T47D (cell line): ENCODE measurements at regions not wholly inside any gene's neighbourhood (a gene's known extent, or its start where the extent isn't known, plus 50 kb on each side); places are given as distances from the start of the nearest gene placed in this dataset.
"Not testable (repeated sequence)": the region's sequence is repeated elsewhere in the genome, so short reads cannot be mapped to it uniquely, and the experiment has no call there.

ENCODE experiments used
- DNase-seq, 2 experiments: peaks; one replicate each; pipeline versions ENCODE4 v3.0.0 to v3.0.0-alpha.2; 2011 to 2012; ENCODE audit warnings: low read depth in 1 of 2, low spot score in 1 of 2
- JUND ChIP-seq: IDR thresholded peaks from 2 replicates; pipeline ENCODE4 v1.6.1; 2012; ENCODE audit warnings: low read depth
- in situ Hi-C: cut with HindIII; loops from 2 replicates; pipeline ENCODE4 v1.10.0; 2016; ENCODE audit warnings: low sequenced_read_pairs, low pct_unique_long_range_greater_than_20kb

DNA sequence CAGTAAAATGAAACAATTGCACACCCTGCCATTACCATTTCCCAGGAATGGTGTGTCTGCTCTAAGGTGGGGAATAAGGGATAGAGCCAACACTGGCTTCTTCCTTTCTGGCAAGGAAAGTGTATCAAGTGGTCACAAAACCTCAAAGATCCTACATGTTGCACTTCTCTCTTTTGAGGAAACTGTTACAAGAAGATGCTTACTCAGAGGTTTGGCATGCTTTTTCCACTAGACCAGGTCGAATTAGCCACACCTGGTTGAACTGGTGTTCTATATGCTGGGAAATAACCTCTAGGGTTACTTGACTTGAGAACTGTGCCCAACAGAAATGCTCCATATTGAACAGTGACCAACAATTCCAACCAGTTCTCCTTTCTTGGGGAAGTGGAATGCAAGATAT is 102.9 kb downstream of the LRRN1 start:
- in situ Hi-C loops: no loop called here
- TF ChIP-seq JUND: no peak
- no peak for DNase-seq

DNA sequence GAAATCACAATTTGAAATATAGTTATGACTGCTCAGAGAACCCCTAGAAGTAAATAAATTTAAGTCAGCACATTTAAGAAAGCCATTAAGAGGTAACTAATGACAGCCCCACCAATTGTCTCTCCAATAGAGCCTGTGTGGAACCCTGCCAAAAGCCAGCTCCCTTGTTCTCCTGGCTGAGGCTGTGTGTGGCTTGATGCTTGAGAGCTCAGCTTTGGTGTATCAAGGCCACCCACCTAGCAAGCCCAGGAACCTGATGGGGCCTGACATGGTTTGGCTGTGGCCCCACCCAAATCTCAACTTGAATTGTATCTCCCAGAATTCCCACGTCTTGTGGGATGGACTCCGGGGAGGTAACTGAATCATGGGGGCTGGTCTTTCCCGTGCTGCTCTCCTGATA is 106.9 kb downstream of the LRRN1 start:
- no peak for DNase-seq
- in situ Hi-C loops: no loop called here
- no peak for TF ChIP-seq JUND

DNA sequence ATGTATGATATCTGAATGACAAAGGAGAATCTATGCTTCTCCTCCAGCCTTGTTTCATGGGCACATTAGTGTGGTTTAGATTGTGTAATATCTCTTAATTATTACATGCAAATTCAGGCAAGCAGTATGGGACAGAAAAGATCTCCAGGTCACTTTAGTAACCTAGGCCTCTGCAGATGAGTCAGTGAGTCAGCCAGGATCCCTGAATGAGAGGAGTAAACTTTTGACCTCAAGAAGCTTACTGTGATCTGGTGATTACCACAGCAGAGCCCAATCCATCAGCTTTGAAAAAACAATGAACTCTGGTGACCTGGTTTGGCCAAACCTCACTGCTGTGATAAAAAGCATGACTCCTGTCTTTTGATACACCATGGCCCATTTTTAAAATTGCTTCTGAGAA is 107.8 kb downstream of the LRRN1 start:
- in situ Hi-C loops: no loop called here
- DNase-seq: no peak
- no peak for TF ChIP-seq JUND

DNA sequence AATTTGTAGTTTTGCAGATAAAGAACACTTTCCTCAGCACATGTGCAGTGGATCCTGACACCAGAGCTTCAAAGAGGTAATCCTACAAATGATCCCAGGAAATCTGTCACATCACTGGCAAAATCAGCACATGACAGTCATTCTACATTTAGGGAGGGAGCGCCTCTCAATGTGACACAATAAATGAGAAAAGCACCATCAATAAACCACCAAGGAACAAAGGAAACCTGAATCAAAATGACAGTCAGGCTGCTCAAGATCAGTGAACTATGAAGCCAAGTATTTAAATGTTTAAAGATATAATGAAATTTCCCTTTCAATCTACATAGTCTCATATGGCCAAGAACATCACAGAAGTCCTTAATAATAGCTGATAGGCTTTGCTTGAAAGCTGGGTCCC is 119.5 kb downstream of the LRRN1 start:
- in situ Hi-C loops: no loop called here
- DNase-seq: no peak
- no peak for TF ChIP-seq JUND

DNA sequence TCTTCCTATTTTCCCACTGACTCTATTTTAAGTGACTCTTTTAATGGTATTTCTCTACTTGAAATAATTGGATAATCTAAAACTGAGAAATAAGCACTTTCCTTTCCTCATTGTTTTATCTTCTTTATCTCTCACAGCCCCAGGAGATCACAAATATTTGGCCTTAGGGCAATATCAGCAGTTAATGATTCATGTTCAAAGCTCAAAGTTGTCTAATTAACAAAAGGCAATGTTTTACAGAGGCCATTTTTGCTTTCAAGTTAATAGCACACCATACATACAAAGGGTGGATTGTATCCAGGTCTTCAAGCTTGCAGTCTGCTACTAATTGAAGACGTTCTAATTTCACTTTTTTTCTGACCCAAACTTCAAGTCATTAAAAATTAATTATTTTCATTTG is 120.1 kb downstream of the LRRN1 start:
- in situ Hi-C loops: no loop called here
- DNase-seq: no peak
- no peak for TF ChIP-seq JUND

DNA sequence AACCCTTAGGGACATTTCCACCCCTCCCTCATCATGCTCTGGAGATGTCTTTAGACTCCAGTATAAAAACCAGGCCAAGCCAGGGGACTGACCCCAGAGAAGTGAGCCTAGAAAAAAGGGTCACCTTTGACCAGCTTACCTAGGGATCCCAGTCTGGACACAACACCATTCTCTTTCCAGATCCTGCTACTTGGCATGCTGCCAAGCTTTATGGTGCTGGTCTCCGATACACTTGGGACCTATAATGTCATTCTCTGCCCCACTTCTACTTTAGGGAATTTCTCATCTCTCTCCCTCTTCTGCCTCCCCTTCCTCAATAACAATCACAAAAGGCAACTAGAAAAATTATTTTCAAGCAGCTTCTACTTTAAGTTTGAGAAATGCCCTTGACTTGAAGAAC is 124.4 kb downstream of the LRRN1 start:
- in situ Hi-C loops: no loop called here
- DNase-seq: no peak
- no peak for TF ChIP-seq JUND

DNA sequence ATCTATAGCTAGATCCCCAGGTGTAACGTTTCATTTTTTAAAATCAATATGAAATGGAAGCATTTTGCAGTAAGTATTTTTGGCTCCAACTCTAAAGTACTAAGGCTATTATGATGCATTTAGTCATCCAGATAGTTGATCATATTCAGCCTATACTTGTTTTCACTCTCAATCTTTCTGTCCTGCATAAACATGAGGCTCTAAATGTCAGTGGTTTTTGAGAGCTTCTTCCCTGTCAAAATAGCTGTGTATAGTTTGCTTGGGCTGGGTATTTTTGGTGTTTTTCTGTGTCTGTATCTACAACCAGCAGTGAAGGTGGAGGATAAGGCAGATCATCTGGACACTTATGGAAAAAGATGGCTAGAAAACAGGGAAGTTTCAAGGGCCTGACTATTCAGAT is 128.0 kb downstream of the LRRN1 start:
- no peak for TF ChIP-seq JUND
- in situ Hi-C loops: no loop called here
- no peak for DNase-seq

DNA sequence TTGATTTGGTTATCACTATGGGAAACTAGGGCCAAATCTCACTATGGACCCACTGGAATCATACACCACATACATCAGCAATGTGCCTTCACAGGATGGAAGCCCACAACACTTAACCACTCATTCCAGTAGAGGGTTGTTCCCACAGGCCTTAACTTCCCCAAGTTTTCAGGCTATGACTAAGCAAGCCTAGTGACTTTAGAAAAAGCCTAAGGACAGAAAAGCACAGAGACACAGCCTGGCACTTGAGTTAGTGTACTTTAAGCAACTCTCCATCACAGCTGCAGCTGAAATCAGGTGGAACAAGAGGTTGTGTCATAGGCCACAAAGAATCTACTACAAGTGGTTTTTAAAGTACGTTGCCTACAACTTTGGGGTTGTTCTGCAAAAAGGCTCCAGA is 128.7 kb downstream of the LRRN1 start:
- no peak for DNase-seq
- in situ Hi-C loops: no loop called here

DNA sequence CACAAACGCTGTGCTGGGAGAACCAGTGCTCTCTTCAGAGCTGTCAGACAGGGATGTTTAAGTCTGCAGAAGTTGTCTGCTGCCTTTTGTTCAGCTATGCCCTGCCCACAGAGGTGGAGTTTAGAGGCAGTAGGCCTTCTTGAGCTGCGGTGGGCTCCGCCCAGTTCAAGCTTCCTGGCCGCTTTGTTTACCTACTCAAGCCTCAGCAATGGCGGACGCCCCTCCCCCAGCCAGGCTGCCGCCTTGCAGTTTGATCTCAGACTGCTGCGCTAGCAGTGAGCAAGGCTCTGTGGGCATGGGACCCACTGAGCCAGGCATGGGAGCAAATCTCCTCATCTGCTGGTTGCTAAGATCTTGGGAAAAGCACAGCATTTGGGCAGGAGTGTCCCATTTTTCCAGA is 142.1 kb downstream of the LRRN1 start:
- in situ Hi-C loops, DNase-seq: not testable (repeated sequence)

More for the DNA sequence above, 128.7 kb downstream of the LRRN1 start:
- no peak for TF ChIP-seq JUND

DNA sequence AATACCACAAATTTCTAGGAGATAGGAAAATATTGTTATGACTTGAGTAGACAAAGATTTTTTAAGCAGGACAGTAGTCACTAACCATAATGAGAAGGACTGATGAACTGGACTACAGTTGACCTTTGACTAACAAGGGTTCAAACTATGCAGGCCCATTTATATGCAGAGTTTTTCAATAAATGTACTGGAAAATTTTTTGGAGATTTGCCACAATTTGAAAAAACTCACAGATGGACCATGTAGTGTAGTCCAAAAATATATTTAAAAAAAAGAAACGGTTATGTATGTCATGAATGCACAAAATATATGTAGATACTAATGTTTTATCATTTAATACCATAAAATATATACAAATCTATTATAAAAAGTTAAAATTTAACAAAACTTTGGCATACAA is 151.8 kb downstream of the LRRN1 start:
- in situ Hi-C loops: no loop called here
- DNase-seq: no peak
- TF ChIP-seq JUND: no peak

DNA sequence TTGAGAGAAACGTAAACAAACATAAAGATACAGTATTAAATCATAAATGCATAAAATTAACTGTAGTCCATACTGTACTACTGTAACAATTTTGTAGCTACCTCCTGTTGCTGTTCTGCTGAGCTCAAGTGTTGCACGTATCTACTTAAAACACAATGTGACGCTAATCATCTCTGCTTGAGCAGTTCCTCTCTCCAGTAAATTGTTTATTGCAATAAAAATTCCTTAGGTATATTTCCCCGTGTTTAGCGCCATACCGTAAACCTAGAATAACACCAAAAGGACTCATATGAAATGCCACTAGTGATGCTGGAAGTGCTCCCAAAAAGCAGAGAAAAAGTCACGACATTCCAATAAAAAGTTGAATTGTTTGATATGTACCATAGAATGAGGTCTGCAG is 152.3 kb downstream of the LRRN1 start:
- in situ Hi-C loops: no loop called here
- no peak for DNase-seq
- no peak for TF ChIP-seq JUND

DNA sequence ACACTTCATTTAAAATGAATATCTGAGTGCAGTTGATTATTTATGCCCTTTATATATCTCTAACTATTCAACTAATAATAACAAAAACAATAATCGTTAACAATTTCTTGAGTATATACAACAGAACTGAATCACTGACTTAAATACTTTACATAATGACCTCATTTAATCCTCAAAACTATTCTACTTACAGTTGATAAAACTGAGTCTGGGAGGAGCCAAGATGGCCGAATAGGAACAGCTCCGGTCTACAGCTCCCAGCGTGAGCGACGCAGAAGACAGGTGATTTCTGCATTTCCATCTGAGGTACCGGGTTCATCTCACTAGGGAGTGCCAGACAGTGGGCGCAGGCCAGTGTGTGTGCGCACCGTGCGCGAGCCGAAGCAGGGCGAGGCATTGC is 163.6 kb downstream of the LRRN1 start:
- in situ Hi-C loops: not testable (repeated sequence)
- DNase-seq: peak in 1 of 2 experiments; percentile 35

DNA sequence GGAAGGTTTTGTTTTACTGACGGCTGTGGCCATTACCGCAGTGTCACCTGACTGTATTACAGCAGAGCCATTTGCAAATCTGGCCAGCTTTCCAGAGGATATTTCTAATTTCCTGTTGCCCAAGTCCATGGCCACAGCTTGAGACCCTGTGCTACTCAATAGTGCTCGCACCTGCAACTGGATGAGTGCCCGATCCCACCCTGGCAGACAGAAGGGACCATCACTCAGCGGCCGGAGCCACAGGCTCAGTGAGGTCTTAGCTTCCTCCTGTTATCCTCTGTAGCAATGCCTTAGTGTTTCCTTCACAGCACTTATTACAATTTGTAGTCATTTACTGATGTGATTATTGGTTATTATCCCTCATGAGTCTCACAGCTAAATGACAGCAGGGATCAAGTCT is 184.8 kb downstream of the LRRN1 start:
- in situ Hi-C loops: no loop called here
- DNase-seq: no peak
- no peak for TF ChIP-seq JUND

DNA sequence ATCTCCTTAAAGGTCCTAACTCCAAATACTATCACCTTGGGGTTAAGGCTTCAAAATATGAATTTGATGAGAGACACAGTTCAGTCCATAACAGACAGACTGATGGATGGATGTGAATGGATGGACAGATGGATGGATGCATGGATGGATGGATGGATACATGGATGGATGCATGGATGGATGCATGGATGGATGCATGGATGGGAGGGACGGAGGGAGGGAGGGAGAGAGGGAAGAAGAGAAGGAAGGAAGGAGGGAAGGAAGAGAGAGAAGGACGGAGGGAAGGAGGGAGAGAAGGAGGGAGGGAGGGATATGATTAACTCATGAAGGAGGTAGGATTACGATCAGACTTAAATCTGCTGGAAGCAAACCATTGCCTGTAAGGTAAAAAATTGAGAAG is 192.4 kb downstream of the LRRN1 start:
- no peak for DNase-seq
- in situ Hi-C loops: no loop called here
- TF ChIP-seq JUND: no peak
